Neural cell (in vitro differentiated cells): ENCODE measurements at regions not wholly inside any gene's neighbourhood (a gene's known extent, or its start where the extent isn't known, plus 50 kb on each side); places are given as distances from the start of the nearest gene placed in this dataset.

ENCODE experiments used
- H2AFZ ChIP-seq: fragments of 200-600, 300-800 bp; sonication (generic), shearing (Covaris generic); 2 replicates; pipeline ENCODE4 v1.6.0; 2014; ENCODE audit warnings: low read depth, mild to moderate bottlenecking, antibody characterized with exemption, low read length, moderate library complexity
- H3F3A ChIP-seq: fragments of 200-600 bp; shearing (Covaris generic); 2 replicates; pipeline ENCODE4 v1.6.1; 2016; ENCODE audit warnings: mild to moderate bottlenecking, moderate library complexity, mixed read lengths, antibody characterized with exemption, low read length; ENCODE audit not compliant: insufficient read depth, poor library complexity, severe bottlenecking
- H3K27ac ChIP-seq: fragments of 200-600, 300-800 bp; sonication (generic), shearing (Covaris generic); 2 replicates; pipeline ENCODE4 v1.5.1; 2014; ENCODE audit warnings: mild to moderate bottlenecking, low read length, moderate library complexity
- H3K27me3 ChIP-seq: fragments of 300-800, 200-600 bp; sonication (generic), shearing (Covaris generic); 2 replicates; pipeline ENCODE4 v1.6.0; 2014; ENCODE audit warnings: mild to moderate bottlenecking, low read depth, low read length, moderate library complexity; ENCODE audit not compliant: insufficient read depth
- H3K36me3 ChIP-seq: fragments of 300-800, 200-600 bp; sonication (generic), shearing (Covaris generic); 2 replicates; pipeline ENCODE4 v1.5.1; 2014; ENCODE audit warnings: mild to moderate bottlenecking, antibody characterized with exemption, low read length, moderate library complexity; ENCODE audit not compliant: insufficient read depth
- H3K4me2 ChIP-seq: fragments of 300-800, 200-600 bp; sonication (generic), shearing (Covaris generic); 2 replicates; pipeline ENCODE4 v1.6.0; 2014; ENCODE audit warnings: mild to moderate bottlenecking, low read length
- H3K4me3 ChIP-seq: fragments of 300-800, 200-600 bp; sonication (generic), shearing (Covaris generic); 2 replicates; pipeline ENCODE4 v1.5.1; 2014; ENCODE audit warnings: mild to moderate bottlenecking, low read length, moderate library complexity
- H3K79me2 ChIP-seq: fragments of 200-600 bp; shearing (Covaris generic); replicated peaks from 2 replicates; pipeline ENCODE4 v1.6.0; 2014; ENCODE audit warnings: mild to moderate bottlenecking, low read length, moderate library complexity; ENCODE audit not compliant: insufficient read depth
- H3K9ac ChIP-seq: fragments of 300-800, 200-600 bp; sonication (generic), shearing (Covaris generic); 2 replicates; pipeline ENCODE4 v1.6.1; 2016; ENCODE audit warnings: mild to moderate bottlenecking, low read length, mixed read lengths
- H3K9me2 ChIP-seq: fragments of 200-600 bp; shearing (Covaris generic); 2 replicates; pipeline ENCODE4 v1.6.1; 2016; ENCODE audit warnings: mild to moderate bottlenecking, low read length, mixed read lengths; ENCODE audit not compliant: insufficient read depth
- H3K9me3 ChIP-seq: fragments of 200-600, 300-800 bp; sonication (generic), shearing (Covaris generic); 2 replicates; pipeline ENCODE4 v1.6.1; 2016; ENCODE audit warnings: mild to moderate bottlenecking, mixed run types, low read length, moderate library complexity, mixed read lengths
- H4K20me1 ChIP-seq: fragments of 200-600 bp; shearing (Covaris generic); 2 replicates; pipeline ENCODE4 v1.6.1; 2016; ENCODE audit warnings: mild to moderate bottlenecking, mixed run types; ENCODE audit not compliant: insufficient read depth
- CTCF ChIP-seq: fragments of 450-650 bp; IDR thresholded peaks from 2 replicates; pipeline ENCODE4 v1.5.1; 2014; ENCODE audit warnings: antibody characterized with exemption, mild to moderate bottlenecking, moderate library complexity; ENCODE audit not compliant: poor library complexity, severe bottlenecking
- EP300 ChIP-seq: fragments of 450-650 bp; conservative IDR thresholded peaks from 2 replicates; pipeline ENCODE4 v1.6.1; 2014; ENCODE audit warnings: antibody characterized with exemption, mild to moderate bottlenecking, moderate library complexity; ENCODE audit not compliant: poor library complexity, severe bottlenecking
- EZH2 ChIP-seq: fragments of 200-600, 300-800 bp; shearing (Covaris generic), sonication (generic); IDR thresholded peaks from 2 replicates; pipeline ENCODE4 v1.6.1; 2014; ENCODE audit warnings: antibody characterized with exemption, low read length, borderline replicate concordance, mild to moderate bottlenecking; ENCODE audit not compliant: insufficient read depth, poor library complexity, severe bottlenecking
- MXI1 ChIP-seq: fragments of 450-650 bp; conservative IDR thresholded peaks from 2 replicates; pipeline ENCODE4 v1.6.1; 2014; ENCODE audit warnings: antibody characterized with exemption, mild to moderate bottlenecking; ENCODE audit not compliant: poor library complexity, severe bottlenecking
- POLR2AphosphoS5 ChIP-seq: IDR thresholded peaks from 2 replicates; pipeline ENCODE4 v1.6.1; 2012
- RAD21 ChIP-seq: fragments of 450-650 bp; conservative IDR thresholded peaks from 2 replicates; pipeline ENCODE4 v1.6.1; 2014; ENCODE audit warnings: antibody characterized with exemption, mild to moderate bottlenecking, moderate library complexity
- REST ChIP-seq: IDR thresholded peaks from 2 replicates; pipeline ENCODE4 v1.6.1; 2012; ENCODE audit warnings: borderline replicate concordance
- SMC3 ChIP-seq: fragments of 450-650 bp; conservative IDR thresholded peaks from 2 replicates; pipeline ENCODE4 v1.6.1; 2014; ENCODE audit warnings: antibody characterized with exemption, mild to moderate bottlenecking, moderate library complexity; ENCODE audit not compliant: poor library complexity
- TAF1 ChIP-seq: IDR thresholded peaks from 2 replicates; pipeline ENCODE4 v1.6.1; 2012; ENCODE audit warnings: low read depth

- H3K9ac ChIP-seq = no peak overlapping the region
- no peaks in the 10 kb centered on the region for H4K20me1 ChIP-seq
- no peak overlapping the region for H3K27ac ChIP-seq
- H3K9me3 ChIP-seq = no peaks in the 10 kb centered on the region
- TF ChIP-seq EP300 (no peak), RAD21 (no peak), EZH2 (no peak), SMC3 (no peak), TAF1 (no peak), MXI1 (no peak), POLR2AphosphoS5 (no peak), REST (no peak), CTCF (no peak)
- no peaks in the 10 kb centered on the region for H3K27me3 ChIP-seq
- H3K9me2 ChIP-seq = no peaks in the 10 kb centered on the region
- H3K79me2 ChIP-seq = no peaks in the 10 kb centered on the region
- H3K36me3 ChIP-seq = no peaks in the 10 kb centered on the region
- H3K4me3 ChIP-seq = no peak overlapping the region
- H2AFZ ChIP-seq = no peak overlapping the region
- H3K4me2 ChIP-seq = no peak overlapping the region
- H3F3A ChIP-seq = peaks cover 3% of the 10 kb centered on the region
These were observed 411.7 kb upstream of the ZFHX3 start for GRCh38 chr16:73459586-73459985.

DNA sequence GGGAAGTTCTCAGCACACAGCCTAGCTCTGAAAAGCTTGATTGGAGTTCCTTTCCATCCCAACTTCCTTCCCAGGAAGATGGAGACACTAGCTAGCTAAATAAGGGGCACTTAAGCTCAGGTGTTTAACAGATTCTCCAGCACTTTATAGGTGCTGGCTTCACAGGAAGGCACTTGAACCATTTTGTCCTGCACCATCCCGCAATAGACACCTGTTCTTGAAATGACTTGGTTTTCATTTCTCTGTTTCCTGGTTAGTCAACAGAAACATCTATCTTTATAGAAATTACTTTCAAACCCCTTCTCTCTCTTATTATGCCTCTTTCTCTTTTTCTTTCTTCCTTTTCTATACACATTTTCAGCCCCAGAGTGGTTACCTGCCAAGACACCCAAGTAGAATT, 409.9 kb upstream of the ZFHX3 start:
- Histone ChIP-seq H3K4me3 (no peak overlapping the region), H3K4me2 (no peak overlapping the region), H3K79me2 (no peaks in the 10 kb centered on the region), H3K9me3 (no peaks in the 10 kb centered on the region), H2AFZ (no peak overlapping the region), H3K27me3 (no peaks in the 10 kb centered on the region), H3F3A (no peaks in the 10 kb centered on the region), H3K9ac (no peak overlapping the region), H4K20me1 (no peaks in the 10 kb centered on the region), H3K36me3 (no peaks in the 10 kb centered on the region), H3K9me2 (no peaks in the 10 kb centered on the region), H3K27ac (no peak overlapping the region)
- TF ChIP-seq SMC3 (no peak), EP300 (no peak), EZH2 (no peak), MXI1 (no peak), TAF1 (no peak), POLR2AphosphoS5 (no peak), REST (no peak), CTCF (no peak), RAD21 (no peak)
